G401 (cell line): ENCODE measurements at regions not wholly inside any gene's neighbourhood (a gene's known extent, or its start where the extent isn't known, plus 50 kb on each side); places are given as distances from the start of the nearest gene placed in this dataset.

ENCODE experiments used
- DNase-seq: peaks from one replicate; pipeline ENCODE4 v3.0.0-alpha.2; 2015; ENCODE audit warnings: low spot score
- in situ Hi-C: cut with HindIII; loops from 2 replicates; pipeline ENCODE4 v1.10.0; 2016; ENCODE audit warnings: low sequenced_read_pairs, mixed read lengths

DNA sequence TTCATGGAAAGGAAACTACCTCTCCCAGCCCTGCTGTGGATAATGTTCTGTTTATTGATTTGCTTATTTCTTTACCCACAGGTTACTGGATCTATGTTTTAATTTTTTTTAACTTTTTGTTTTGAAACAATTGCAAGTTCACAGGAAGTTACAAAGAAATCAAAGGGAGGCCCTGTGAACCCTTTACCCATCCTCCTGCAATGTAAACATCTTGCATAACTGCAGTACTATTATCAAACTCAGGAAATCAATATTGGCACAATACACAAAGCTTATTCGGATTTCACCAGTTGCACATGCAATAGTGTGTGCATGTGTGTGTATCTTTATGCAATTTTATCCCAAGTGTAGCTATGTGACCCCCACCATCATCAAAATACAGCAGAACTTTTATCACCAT, 398.0 kb downstream of the BTBD3 start:
- DNase-seq = no peak
- in situ Hi-C loops = no loop called here

DNA sequence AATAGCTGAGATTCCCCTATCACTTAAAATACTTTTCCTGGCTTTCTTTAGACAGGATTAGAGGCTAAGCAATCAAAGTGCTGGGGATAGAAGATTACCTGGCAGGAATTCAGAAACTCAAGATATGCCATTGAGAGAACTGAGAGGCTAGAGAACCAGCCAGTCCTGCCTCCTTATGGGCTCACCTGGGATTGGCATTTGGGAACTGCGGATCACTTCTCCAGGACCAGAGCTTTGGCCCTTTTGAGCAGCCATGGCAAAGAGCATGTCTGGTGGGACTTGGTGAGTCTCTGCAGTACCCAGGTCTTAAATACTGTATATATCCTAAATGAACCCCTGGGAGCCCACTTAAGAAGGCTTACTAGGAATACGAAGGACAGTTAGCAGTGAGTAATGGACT, 399.1 kb downstream of the BTBD3 start:
- DNase-seq = no peak
- in situ Hi-C loops = no loop called here

DNA sequence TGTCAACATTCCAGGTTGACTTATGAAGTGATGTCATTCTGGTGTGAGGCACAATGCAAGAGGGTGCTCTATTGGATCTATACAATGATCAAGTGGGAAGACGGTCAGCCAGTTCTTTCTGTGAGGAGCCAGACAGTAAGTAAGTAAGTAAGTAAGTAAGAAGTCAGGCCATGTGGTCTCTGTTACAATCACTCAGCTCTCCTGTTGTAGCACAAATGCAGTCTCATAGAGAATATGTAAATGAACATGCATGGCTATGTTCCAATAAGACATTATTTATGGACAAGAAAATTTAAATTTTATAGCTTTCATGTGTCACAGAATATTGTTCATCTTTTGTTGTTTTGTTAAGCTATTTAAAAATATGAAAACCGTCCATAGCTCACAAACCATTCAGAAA, 399.7 kb downstream of the BTBD3 start:
- DNase-seq = no peak
- in situ Hi-C loops = no loop called here

DNA sequence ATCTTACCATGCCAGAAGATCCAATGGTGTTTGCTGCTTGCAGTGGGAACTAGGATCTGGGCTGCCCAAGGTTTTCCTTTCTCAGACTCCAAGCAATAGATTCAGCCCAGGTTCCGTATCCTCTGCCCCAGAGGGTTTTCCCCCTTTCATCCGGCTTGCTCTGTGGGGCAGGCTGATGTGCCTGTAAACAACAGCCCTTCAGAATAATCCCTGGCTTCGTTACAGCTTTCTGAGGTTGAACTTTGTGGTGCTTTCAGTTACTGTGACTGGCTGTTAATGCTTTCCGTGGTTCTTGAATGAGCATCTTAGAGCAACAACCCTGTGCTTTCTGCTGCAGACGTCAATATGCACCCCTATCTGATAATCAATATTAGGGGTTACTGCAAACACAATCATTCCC, 400.4 kb downstream of the BTBD3 start:
- in situ Hi-C loops = no loop called here
- DNase-seq = no peak

DNA sequence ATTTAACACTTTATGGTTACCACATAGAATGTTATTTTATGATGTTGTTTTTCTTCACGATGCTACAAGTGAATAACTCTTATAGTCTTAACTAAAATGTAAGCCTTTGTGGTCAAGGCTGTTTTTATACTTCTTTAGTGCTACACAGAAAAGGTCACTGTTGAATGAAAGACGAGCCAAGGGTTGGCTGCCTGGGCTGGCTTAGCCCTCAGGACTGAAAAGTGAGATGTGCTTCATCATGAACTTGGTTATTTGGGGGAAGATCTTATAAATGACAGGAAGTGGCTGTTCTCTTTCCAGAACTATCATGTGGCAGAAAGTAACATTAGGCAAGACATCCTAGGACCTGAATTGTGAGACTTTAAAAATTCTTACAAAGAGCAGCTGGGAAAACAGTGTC, 404.0 kb downstream of the BTBD3 start:
- in situ Hi-C loops = no loop called here
- no peak for DNase-seq

DNA sequence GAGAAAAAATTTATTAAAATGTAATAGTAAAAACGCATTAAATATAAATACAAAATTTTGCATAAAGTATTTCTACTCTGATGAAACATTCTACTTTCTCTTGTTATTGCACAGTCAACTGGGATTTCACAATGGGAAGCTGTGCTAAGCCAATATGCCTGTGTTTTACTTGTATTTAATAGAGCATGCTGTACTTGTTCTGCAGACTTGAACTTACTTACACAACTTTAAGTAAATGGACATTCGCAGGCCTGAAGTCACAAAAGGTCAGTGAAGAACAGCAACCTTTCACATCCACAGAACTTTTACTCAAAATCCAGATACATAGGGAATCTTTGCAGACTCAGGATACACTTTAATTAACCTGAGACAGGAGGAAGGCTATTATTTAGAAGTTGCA, 409.5 kb downstream of the BTBD3 start:
- in situ Hi-C loops = no loop called here
- DNase-seq = no peak

DNA sequence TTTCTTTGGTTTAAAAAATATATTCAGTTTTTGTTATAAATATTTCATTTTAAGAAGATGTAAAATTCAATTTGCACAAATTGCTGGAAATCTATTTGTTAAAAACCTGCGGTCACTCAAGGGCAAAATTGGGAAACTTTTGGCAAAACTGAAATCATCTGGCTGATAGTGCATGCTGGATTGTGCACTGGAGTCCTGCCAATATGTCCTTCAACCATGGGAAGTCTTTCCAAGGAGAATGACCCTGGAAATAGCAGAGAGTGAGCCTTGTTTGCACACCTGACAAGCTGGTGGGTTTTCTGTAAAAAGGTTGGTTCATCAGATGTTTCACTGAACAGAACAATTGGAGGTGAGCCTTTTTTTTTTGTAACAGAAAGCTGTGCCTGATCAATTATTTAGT, 413.5 kb downstream of the BTBD3 start:
- no peak for DNase-seq
- in situ Hi-C loops = no loop called here

DNA sequence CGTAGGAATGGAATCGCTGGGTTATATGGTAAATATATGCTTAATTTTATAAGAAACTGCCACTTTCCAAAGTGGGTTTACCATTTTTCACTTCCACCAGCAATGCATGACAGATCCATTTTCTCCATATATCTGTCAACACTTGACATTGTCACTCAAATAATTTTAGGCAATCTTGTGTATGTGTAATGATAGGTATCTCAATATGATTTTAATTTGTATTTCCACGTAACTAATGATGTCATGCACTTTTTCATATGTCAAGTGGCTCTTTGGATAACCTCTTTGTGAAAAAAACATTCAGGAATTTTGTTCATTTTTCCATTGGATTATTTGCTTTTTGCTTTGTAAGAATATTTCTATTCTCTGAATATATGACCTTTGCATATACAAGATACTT, 419.9 kb downstream of the BTBD3 start:
- in situ Hi-C loops = no loop called here
- no peak for DNase-seq

DNA sequence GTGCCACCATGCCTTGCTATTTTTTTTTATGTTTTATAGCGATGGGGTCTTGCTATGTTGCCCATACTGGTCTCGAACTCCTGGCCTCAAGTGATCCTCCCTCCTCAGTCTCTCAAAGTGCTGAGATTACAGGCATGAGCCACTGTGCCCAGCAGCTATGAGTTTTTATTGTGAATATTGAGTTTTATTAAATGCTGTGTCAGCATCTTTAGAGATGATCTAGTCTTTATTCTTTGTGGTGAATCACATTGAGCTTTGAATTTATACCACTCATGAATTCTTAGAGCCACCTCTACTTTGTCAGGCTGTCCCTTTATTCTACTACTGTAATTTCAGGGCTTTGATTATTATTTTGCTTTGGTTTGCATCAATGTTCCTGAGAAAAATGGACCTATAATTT, 428.3 kb downstream of the BTBD3 start:
- DNase-seq = no peak
- in situ Hi-C loops = no loop called here

DNA sequence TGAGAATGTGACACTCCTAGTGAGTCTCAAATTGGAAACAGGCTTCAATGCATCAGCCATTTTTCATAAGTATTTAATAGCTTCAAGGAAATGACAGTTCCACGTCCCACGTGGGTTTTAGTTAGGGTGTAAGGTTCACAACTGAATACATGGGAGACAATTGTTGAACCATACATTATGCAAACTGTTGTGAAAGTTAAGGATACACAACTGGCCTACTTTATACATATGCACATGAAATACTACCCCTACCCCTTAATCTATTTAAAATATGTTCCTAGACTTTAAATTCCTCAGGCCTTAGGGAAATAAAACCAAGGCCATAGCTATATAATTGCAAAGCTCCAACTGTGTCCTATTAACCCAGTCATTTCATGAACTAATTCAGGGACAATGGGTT, 436.1 kb downstream of the BTBD3 start:
- no peak for DNase-seq
- in situ Hi-C loops = no loop called here

DNA sequence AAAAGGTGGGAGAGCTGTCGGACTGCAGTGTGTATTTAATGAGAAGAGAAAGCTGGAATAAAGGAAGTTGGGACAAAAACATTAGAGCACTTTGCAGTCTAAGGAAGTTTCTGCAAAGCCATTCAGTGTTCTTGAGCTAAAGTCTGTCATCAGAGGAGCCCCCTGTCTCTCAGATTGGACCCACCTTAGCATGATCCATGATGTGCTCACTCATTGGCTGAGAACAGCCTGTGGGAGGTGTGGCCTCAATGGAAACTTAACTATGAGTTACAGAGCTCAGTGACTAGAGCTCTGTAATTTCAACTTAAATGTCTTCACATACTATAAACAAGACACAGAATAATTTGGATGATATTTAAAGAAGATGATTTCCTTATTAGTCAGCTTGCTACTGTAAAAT, 437.0 kb downstream of the BTBD3 start:
- in situ Hi-C loops = no loop called here

DNA sequence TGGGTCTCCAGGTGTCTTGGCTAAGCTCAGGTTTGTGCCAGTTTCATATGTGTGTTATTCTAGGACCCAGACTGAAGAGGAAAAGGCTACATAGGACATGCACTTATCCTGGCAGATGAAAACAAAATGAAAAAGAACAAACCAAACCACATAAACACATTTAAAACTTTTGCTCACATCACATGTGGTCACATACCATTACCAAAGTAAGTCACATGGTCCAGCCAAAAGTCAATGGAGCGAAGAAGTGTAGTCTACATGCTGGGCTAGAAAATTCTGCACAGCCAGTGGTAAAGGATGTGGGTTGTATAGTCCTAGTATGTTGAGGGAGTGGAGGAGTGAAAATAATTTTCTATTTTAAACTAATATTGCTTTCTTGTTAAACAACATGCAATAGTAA, 437.5 kb downstream of the BTBD3 start:
- no peak for DNase-seq
- in situ Hi-C loops = no loop called here

More for the DNA sequence above, 437.0 kb downstream of the BTBD3 start:
- DNase-seq = no peak

DNA sequence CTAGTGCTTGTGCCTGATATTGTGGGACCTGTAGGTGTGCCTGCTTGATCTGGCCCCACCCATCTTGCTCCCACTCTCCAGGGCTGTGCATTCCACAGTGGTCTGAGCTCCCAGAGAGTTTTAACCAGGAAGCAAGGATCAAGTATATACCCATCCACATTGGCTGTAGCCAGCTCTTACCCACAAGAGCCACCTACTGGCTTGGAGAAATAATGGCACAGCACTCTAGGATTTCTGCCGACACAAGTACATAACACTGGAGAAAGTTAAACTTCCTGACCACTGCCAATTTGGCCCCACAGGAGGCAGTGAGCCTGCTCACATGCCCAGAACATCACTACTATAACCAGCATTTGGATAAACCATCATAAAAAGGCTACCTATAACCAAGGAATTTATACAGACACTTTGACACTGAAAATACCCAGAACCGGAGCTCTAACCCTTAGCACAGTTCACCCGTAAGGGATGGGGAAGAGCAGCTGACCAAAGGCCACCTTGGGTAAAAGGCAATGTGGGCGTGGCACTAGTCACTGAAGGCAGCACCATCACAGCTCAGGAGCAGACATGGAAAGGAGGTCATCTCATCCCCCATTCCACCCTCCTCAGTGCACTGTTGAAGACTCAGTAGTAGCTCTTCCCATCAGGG, 440.4 kb downstream of the BTBD3 start:
- in situ Hi-C loops = no loop called here
- DNase-seq = no peak

DNA sequence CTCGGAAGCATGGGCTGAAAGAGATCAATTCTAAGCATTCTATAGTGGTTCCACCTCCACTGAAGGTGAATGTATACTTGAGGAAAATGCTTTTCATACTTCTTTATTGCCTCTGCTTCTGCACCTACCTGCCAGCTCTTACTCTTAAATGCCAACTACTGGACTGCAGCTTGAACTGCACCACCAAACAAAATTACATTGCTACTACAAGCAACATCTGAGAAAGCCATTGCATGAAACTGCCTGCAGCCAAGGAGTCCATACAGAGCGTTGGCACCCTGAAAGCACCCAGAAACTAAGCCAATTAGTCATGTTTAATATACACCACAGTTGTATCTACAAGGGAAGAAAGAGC, 440.9 kb downstream of the BTBD3 start:
- in situ Hi-C loops = no loop called here

DNA sequence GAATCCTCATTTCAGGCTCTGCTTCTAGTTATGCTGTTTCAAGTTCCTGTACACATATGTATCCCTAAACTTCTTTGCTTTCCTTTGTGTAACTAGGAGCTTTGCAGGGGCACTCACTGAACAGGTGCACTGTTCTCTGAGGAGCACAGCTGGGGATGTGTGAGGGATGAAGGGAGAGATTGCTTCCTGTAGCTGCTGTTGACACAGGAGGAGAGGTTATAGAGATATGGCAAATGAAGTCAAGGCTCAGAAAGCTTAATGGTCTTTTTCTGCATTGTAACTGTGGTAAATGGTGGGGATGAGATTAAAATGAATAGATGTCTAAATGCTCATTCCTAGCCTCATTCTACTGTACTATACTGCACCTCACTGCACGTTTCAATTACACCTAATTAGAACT, 454.3 kb downstream of the BTBD3 start:
- in situ Hi-C loops = no loop called here
- no peak for DNase-seq

More for the DNA sequence above, 440.9 kb downstream of the BTBD3 start:
- DNase-seq = no peak

DNA sequence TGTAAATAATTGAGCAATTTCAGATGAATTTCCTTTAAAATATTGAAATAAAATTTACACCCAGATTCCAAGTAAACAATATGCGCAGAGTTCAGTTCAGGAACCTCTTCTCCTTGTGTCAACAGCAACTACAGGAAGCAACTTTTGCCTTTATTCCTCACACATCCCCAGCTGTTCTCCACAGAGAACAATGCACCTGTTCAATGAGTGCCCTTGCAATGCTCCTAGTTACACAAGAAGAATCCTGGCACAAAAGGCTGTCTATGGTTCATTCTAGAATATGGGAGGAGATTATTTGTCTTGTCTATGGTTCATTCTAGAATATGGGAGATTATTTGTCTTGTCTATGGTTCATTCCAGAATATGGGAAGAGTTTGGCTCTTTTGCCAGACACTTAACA, 454.9 kb downstream of the BTBD3 start:
- DNase-seq = no peak
- in situ Hi-C loops = no loop called here

DNA sequence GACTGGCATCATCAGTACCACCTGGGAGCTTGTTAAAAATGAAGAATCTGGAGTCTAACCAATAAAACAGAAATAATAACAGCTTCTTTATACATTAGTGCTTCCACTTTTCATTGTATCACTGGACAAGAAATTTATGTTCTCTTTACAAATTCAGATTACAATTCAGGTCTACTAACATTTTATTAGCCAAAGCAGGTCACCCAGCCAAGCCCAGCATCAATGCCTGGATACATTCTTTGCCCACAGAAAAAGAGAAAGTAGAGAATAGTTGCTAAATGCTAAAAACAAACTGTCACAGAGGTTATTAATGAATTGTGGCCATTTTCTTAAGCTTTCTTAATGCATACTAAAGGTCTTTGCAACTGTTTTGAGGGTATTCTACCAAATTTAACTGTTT, 458.3 kb downstream of the BTBD3 start:
- in situ Hi-C loops = no loop called here
- DNase-seq = no peak

DNA sequence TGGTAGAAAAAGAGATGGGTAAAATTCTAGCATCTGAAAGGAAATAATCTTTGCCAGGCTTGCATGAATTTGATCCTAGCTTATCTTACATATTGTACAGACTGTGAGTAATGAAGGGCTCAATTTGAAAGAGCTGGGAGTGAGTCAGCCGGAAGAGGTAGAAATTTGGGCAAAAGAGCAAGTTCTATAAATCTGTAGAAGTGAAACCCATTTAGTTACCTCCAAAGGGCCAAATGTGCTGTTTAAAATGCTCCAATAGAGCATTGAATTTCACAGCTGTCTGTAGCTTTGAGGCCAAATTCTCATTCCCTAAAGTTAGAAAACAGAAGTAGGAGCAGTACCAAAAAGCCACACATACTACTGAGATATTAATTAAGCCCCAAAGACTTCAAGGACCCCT, 466.1 kb downstream of the BTBD3 start:
- no peak for DNase-seq
- in situ Hi-C loops = no loop called here

DNA sequence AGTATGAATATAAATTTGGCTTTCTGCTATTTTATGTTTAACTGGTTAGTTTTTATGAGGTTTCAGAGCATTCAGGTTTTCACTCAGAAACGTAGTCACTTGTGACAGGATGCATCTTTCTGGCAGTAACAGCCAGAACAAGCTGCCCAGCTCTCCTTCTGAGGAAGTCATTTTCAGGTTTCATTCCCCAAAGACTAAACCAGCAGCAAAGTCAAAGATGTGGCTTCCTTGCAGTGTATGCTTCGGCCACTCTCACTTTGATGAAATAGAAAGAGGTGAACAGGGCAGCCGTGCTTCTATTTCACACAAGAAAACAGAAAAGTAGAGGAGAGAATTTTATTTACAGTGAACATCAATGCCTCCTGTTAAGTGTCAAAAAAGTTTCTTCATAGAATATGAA, 469.1 kb downstream of the BTBD3 start:
- DNase-seq = no peak
- in situ Hi-C loops = no loop called here

DNA sequence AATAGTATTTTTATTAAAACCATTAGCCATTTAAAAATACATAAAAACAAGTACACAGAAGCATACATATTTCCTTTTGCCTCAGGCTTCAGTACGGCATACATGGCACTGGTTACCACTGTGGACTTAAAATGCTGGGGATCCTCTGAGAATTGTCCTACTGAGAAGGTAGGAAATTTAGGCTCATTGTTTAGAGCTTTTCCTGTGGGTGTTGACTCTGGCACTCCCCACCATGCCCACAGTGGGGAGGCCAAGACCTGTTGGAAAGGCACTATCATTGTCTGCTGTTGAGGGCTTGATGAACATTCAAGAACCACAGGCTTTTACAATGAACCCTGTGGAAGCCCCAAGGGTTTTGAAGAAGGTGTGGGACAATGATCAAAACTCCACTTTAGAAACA, 473.4 kb downstream of the BTBD3 start:
- in situ Hi-C loops = no loop called here
- no peak for DNase-seq

DNA sequence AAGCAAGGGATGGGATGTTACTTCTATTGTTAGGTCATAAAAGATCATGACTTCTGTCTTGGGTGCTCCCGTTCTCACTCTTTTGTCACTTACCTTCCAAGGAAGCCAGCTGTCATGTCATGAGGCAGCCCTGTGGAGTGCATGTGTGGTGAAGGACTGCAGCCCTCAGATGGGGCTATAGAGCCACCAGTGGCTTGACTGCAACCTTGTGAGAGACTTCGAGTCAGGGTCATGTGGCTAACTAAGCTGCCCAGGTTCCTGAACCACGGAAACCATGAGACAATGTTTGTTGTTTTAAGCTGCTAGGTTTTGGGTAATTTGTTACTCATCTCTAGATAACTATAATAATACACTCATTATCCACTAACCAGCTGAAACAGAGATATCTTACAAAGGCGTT, 477.1 kb downstream of the BTBD3 start:
- in situ Hi-C loops = no loop called here
- no peak for DNase-seq

DNA sequence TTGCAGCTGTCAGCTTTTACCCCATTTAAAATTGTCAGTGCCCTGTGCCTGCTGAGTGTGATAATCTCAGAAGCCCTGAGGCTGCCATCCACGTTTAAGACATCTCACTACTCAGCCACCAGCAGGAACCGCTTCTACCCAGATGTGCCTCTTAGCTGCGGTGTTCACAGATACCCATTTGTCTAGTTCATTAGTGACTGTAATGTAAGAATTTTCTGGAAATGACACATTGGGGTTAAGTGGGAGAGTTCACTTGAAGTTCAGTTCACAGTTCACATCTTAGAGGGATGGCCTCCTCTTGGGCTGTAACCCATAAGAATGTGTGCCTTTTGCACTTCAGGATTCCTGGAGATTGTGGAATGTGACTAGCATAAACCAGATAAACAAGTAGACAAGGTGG, 477.7 kb downstream of the BTBD3 start:
- in situ Hi-C loops = no loop called here

More for the DNA sequence above, 477.7 kb downstream of the BTBD3 start:
- DNase-seq = no peak
